ENCODE measurements at regions not wholly inside any gene's neighbourhood (a gene's known extent, or its start where the extent isn't known, plus 50 kb on each side); places are given as distances from the start of the nearest gene placed in this dataset.

DNA sequence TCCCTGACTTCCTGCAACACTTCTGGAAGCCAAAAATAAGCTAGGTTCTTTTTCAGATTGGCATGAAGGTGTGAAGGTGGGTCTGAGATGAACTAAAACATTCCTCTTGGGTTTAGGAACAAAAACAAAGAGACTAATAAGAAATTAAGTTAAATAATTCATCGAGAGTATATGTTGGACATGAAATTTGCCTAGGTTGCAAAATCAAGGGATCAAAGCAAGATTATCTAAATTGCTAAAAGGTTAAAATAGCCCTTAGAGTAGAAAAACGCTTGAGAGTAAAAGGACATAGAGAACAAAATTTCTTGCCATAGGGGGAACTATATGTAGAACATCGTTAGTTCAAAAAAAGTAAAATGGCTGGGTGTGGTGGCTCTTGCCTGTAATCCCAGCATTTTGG lies 845.9 kb upstream of the NXPH2 start:
- H3K36me3 ChIP-seq (ENCODE audit: low read depth, missing control alignments), result no peaks in the 10 kb centered on the region
- H3K27ac ChIP-seq, result no peak overlapping the region
- 90 to 94% methylated on average over 3 of the region's 3 CpGs for WGBS, 2 donors
- no peak for DNase-seq
- no peak overlapping the region for H3K4me3 ChIP-seq
- no peaks in the 10 kb centered on the region for H3K4me1 ChIP-seq
- H3K9me3 ChIP-seq, result no peaks in the 10 kb centered on the region
- TF ChIP-seq POLR2A (IDR thresholded peaks at IDR 0.05) (no peak), CTCF (IDR thresholded peaks at IDR 0.05) (no peak)
- intact Hi-C loops (cut with DNase I; ENCODE audit: low total_unique reads), result no loop called here
- H3K27me3 ChIP-seq, result no peaks in the 10 kb centered on the region

- Histone ChIP-seq H3K27me3 (no peaks in the 10 kb centered on the region), H3K9me3 (no peaks in the 10 kb centered on the region), H3K27ac (no peak overlapping the region), H3K4me3 (no peak overlapping the region), H3K36me3 (ENCODE audit: low read depth, missing control alignments) (no peaks in the 10 kb centered on the region), H3K4me1 (no peaks in the 10 kb centered on the region)
- no peak for DNase-seq
- 80 to 81% methylated on average over 1 of the region's 1 CpG for WGBS, 2 donors
- intact Hi-C loops (cut with DNase I; ENCODE audit: low total_unique reads), result no loop called here
- TF ChIP-seq POLR2A (IDR thresholded peaks at IDR 0.05) (no peak), CTCF (IDR thresholded peaks at IDR 0.05) (no peak)
Measured at GRCh38 chr2:139622691-139623090, 842.5 kb upstream of the NXPH2 start.

- Histone ChIP-seq H3K27ac (no peak overlapping the region), H3K27me3 (no peaks in the 10 kb centered on the region), H3K4me3 (no peak overlapping the region), H3K36me3 (ENCODE audit: low read depth, missing control alignments) (no peaks in the 10 kb centered on the region), H3K9me3 (no peaks in the 10 kb centered on the region), H3K4me1 (no peaks in the 10 kb centered on the region)
- intact Hi-C loops (cut with DNase I; ENCODE audit: low total_unique reads), result no loop called here
- no peak for TF ChIP-seq CTCF (IDR thresholded peaks at IDR 0.05)
- no peak for TF ChIP-seq POLR2A (IDR thresholded peaks at IDR 0.05)
- DNase-seq, result no peak
Measured at GRCh38 chr2:139617747-139618146, 837.6 kb upstream of the NXPH2 start.

GRCh38 chr2:139613264-139613663 lies 833.1 kb upstream of the NXPH2 start:
- Histone ChIP-seq H3K36me3 (ENCODE audit: low read depth, missing control alignments) (no peaks in the 10 kb centered on the region), H3K4me1 (no peaks in the 10 kb centered on the region), H3K9me3 (no peaks in the 10 kb centered on the region), H3K4me3 (no peak overlapping the region), H3K27ac (no peak overlapping the region), H3K27me3 (no peaks in the 10 kb centered on the region)
- 90 to 100% methylated on average over 3 of the region's 3 CpGs for WGBS, 2 donors
- no peak for DNase-seq
- TF ChIP-seq POLR2A (IDR thresholded peaks at IDR 0.05) (no peak), CTCF (IDR thresholded peaks at IDR 0.05) (no peak)
- intact Hi-C loops (cut with DNase I; ENCODE audit: low total_unique reads), result no loop called here

GRCh38 chr2:139610512-139610911 lies 830.3 kb upstream of the NXPH2 start:
- TF ChIP-seq CTCF (IDR thresholded peaks at IDR 0.05), result no peak
- TF ChIP-seq POLR2A (IDR thresholded peaks at IDR 0.05), result no peak
- H3K9me3 ChIP-seq, result no peaks in the 10 kb centered on the region
- H3K27ac ChIP-seq, result no peak overlapping the region
- intact Hi-C loops (cut with DNase I; ENCODE audit: low total_unique reads), result no loop called here
- DNase-seq, result no peak
- no peak overlapping the region for H3K4me3 ChIP-seq
- no peaks in the 10 kb centered on the region for H3K4me1 ChIP-seq
- H3K27me3 ChIP-seq, result no peaks in the 10 kb centered on the region
- 72 to 90% methylated on average over 3 of the region's 3 CpGs for WGBS, 2 donors
- no peaks in the 10 kb centered on the region for H3K36me3 ChIP-seq (ENCODE audit: low read depth, missing control alignments)

All from testis (tissue), 2 donors.